H1 (cell line): ENCODE measurements at regions not wholly inside any gene's neighbourhood (a gene's known extent, or its start where the extent isn't known, plus 50 kb on each side); places are given as distances from the start of the nearest gene placed in this dataset.

Experiments
- RBBP5 ChIP-seq: IDR thresholded peaks from 2 replicates; pipeline ENCODE4 v1.7.1; 2012; ENCODE audit warnings: low read depth, mild to moderate bottlenecking, inconsistent platforms, low read length, moderate library complexity, borderline replicate concordance

GRCh38 chr4:132991111-132991510, 158.0 kb upstream of the PCDH10 start (continued):
- TF ChIP-seq RBBP5, result no peak
